T-helper 2 cell (primary cell): ENCODE measurements at regions not wholly inside any gene's neighbourhood (a gene's known extent, or its start where the extent isn't known, plus 50 kb on each side); places are given as distances from the start of the nearest gene placed in this dataset.
"Not testable (repeated sequence)": the region's sequence is repeated elsewhere in the genome, so short reads cannot be mapped to it uniquely, and the experiment has no call there.

ENCODE experiments used
- DNase-seq, 5 experiments: peaks; one replicate each; pipeline versions ENCODE4 v3.0.0 to v3.0.0-alpha.2; 2012 to 2022

GRCh38 chr12:25328072-25328712 is 77.5 kb upstream of the KRAS start:
- no peak for DNase-seq

GRCh38 chr12:25327321-25327720 is 76.6 kb upstream of the KRAS start:
- no peak for DNase-seq

- DNase-seq, result no peak
These were observed 75.6 kb upstream of the KRAS start for GRCh38 chr12:25326326-25326725.

- DNase-seq, result no peak
These were observed 74.1 kb upstream of the KRAS start for GRCh38 chr12:25324861-25325260.

GRCh38 chr12:25323581-25323982 is 72.9 kb upstream of the KRAS start:
- no peak for DNase-seq

GRCh38 chr12:25322918-25323531 is 72.3 kb upstream of the KRAS start:
- DNase-seq, result peak in 1 of 5 experiments; percentile 8

GRCh38 chr12:25322351-25322750 is 71.6 kb upstream of the KRAS start:
- peak in 1 of 5 experiments; percentile 27 for DNase-seq

GRCh38 chr12:25321772-25322171 is 71.0 kb upstream of the KRAS start:
- no peak for DNase-seq

- DNase-seq, result peak in 1 of 5 experiments; percentile 69
These were observed 69.6 kb upstream of the KRAS start for GRCh38 chr12:25320123-25321006.

GRCh38 chr12:25319233-25319984 is 68.7 kb upstream of the KRAS start:
- no peak for DNase-seq

GRCh38 chr12:25317553-25317952 is 66.8 kb upstream of the KRAS start:
- no peak for DNase-seq

- no peak for DNase-seq
These were observed 64.7 kb upstream of the KRAS start for GRCh38 chr12:25315388-25315787.

GRCh38 chr12:25313266-25313990 is 62.7 kb upstream of the KRAS start:
- DNase-seq, result not testable (repeated sequence)

- no peak for DNase-seq
These were observed 60.8 kb upstream of the KRAS start for GRCh38 chr12:25311506-25311905.

- not testable (repeated sequence) for DNase-seq
These were observed 59.3 kb upstream of the KRAS start for GRCh38 chr12:25310071-25310470.

- no peak for DNase-seq
These were observed 58.0 kb upstream of the KRAS start for GRCh38 chr12:25308756-25309155.

- DNase-seq, result no peak
These were observed 57.1 kb upstream of the KRAS start for GRCh38 chr12:25307818-25308217.

- no peak for DNase-seq
These were observed 51.1 kb upstream of the KRAS start for GRCh38 chr12:25301798-25302197.
